Subcutaneous abdominal adipose tissue (tissue), 5 donors: ENCODE measurements at regions not wholly inside any gene's neighbourhood (a gene's known extent, or its start where the extent isn't known, plus 50 kb on each side); places are given as distances from the start of the nearest gene placed in this dataset.

Experiments
- H3K27ac ChIP-seq: one replicate; pipeline ENCODE4 v1.7.0; 2013; ENCODE audit warnings: low read depth, mild to moderate bottlenecking, inconsistent platforms, low read length, moderate library complexity
- H3K27me3 ChIP-seq, 5 donors: one replicate each; pipeline ENCODE4 v1.7.0; 2013; ENCODE audit warnings: low read length in 5 of 5, inconsistent platforms in 1 of 5; ENCODE audit not compliant: control insufficient read depth in 5 of 5, insufficient read depth in 4 of 5
- H3K36me3 ChIP-seq, 5 donors: one replicate each; pipeline ENCODE4 v1.7.0; 2013; ENCODE audit warnings: low read length in 5 of 5; ENCODE audit not compliant: control insufficient read depth in 5 of 5, insufficient read depth in 5 of 5
- H3K4me1 ChIP-seq, 5 donors: one replicate each; pipeline ENCODE4 v1.7.0; 2013; ENCODE audit warnings: low read length in 5 of 5, mild to moderate bottlenecking in 3 of 5, moderate library complexity in 1 of 5; ENCODE audit not compliant: control insufficient read depth in 5 of 5, insufficient read depth in 5 of 5
- H3K4me3 ChIP-seq, 5 donors: one replicate each; pipeline ENCODE4 v1.7.0; 2013; ENCODE audit warnings: low read length in 5 of 5, low read depth in 1 of 5
- H3K9ac ChIP-seq, 5 donors: one replicate each; pipeline ENCODE4 v1.7.0; 2013; ENCODE audit warnings: low read length in 5 of 5, mild to moderate bottlenecking in 4 of 5, moderate library complexity in 3 of 5
- H3K9me3 ChIP-seq, 5 donors: one replicate each; pipeline ENCODE4 v1.7.0; 2013; ENCODE audit warnings: low read length in 5 of 5; ENCODE audit not compliant: control insufficient read depth in 5 of 5
- donor health status: healthy.
- donor health status: healthy.
- donor health status: healthy.
- donor health status: healthy.
- donor health status: healthy.

DNA sequence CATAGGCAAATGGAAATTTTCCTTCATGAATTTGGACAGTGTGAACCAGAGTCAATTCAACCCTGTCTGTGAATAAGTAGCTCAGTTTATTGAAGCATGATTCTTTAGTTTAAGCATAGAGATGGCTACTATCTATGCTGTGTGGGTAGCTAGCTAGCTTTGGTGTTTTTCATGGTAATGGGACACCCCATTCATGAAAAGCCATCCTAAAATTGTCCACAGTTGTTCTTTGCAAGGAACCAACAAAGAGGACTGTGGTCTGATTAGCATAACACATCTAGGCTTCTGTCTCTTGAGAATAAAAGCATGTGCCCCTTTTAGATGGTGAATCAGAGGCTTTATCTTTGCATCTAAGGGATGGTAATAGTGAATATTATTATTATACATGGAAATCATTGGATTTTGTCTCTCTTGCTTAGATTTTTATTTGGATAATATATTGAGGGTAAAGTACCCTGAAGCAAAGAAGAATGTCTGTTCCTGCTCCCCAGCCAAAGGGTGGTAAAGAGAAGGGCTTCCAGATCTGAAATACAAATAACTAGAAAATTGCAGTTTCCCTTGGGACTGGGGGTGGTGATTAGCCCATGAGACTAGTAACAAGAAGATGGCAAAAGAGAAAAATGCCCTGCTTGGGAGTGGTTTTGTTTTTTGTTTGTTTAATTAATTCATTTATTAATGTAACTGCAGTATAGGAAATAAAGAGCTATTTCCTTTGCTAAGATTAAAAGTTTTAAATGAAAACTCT lies 624.2 kb upstream of the ZNF608 start:
- H3K27me3 ChIP-seq: no peaks in the 10 kb centered on the region
- H3K36me3 ChIP-seq: no peaks in the 10 kb centered on the region
- no peaks in the 10 kb centered on the region for H3K4me1 ChIP-seq
- H3K4me3 ChIP-seq: no peak overlapping the region
- H3K27ac ChIP-seq: no peak overlapping the region
- no peaks in the 10 kb centered on the region for H3K9me3 ChIP-seq
- no peak overlapping the region for H3K9ac ChIP-seq

DNA sequence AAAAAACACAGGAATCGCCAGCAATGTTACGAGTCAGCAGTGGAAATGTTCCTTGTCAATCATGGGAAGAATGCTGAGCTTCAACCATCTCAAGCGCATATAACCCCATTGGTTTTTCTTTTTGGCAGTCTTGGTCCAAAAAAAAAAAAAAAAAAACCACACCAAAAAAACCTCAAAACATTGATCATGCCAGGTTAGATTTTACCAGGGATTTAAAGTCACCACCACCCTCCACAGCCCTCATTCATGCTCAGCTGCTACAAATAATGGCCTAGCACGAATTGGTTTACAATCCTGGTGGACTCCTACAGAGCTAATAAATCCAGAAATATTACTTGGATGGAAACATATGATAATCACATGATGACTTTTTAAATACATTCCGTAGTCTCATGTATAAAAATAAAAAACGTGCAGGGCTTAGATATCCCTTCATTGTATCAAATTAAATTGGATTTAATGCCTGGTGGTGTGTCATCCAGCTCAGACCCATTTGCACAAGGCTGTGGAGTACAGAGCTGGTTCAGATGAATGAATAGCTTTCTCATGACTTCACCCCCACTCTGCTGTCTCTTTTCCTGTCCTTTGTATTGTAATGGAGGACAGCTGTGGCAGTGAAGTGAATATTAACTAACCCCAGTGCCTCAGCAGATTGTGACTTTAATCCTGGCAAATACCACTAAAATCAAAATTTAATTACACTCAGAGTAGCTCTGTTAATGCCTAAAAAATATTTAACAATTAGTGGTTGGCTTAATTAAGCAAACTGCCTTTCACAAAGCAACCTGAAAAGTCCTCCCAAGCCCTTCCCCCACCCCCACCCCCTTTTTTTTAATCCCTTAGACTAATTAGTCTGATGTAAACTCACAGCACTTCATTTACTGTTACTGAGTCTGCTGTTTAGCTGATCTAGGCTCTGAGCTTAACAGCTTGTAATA lies 626.5 kb upstream of the ZNF608 start:
- Histone ChIP-seq H3K9me3 (no peaks in the 10 kb centered on the region), H3K36me3 (no peaks in the 10 kb centered on the region), H3K27ac (no peak overlapping the region), H3K9ac (no peak overlapping the region), H3K4me1 (no peaks in the 10 kb centered on the region), H3K27me3 (no peaks in the 10 kb centered on the region), H3K4me3 (no peak overlapping the region)

DNA sequence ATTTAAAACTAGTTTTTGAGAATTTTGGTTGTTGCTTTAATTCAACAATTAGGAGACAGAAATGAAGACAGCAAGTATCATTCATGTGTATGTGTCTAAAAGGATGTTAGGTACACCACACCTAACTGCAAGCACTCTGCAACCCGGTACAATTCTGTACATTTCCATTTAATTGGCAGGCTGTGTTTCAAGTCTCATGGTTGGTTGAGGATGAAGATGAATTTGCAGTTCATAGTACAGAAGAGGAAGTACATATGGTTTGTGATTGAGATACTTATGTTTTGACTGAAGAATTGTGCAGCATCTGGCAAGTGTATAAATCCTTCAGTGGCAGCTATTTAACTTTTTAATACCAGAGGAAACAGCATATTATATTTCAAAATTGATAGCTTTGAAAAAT lies 628.7 kb upstream of the ZNF608 start:
- Histone ChIP-seq H3K4me3 (no peak overlapping the region), H3K9ac (no peak overlapping the region), H3K4me1 (no peaks in the 10 kb centered on the region), H3K36me3 (no peaks in the 10 kb centered on the region), H3K9me3 (no peaks in the 10 kb centered on the region), H3K27ac (no peak overlapping the region), H3K27me3 (no peaks in the 10 kb centered on the region)

DNA sequence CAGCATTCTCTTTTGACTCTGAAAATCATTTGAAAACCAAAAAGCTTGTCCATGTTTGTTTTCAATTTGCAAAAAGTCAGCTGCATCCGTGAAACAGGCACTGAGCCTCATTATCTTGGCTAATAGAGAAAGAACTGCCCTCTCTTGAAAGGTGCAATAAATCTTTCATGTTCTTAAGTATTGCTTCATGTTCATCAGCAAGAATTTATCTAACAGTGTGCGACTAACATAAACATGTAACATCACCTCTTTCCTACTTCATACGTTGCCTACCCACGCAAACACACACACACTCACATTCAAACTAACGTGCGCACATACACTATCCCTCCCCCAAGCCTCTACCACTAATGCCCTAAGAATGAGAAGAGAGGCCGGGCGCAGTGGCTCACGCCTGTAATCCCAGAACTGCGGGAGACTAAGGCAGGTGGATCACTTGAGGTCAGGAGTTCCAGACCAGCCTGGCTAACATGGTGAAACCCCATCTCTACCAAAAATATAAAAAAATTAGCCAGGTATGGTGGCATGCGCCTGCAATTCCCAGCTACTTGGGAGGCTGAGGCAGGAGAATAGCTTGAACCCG lies 629.7 kb upstream of the ZNF608 start:
- no peaks in the 10 kb centered on the region for H3K36me3 ChIP-seq
- H3K9ac ChIP-seq: no peak overlapping the region
- no peaks in the 10 kb centered on the region for H3K27me3 ChIP-seq
- H3K4me3 ChIP-seq: no peak overlapping the region
- H3K27ac ChIP-seq: no peak overlapping the region
- H3K9me3 ChIP-seq: no peaks in the 10 kb centered on the region
- no peaks in the 10 kb centered on the region for H3K4me1 ChIP-seq

DNA sequence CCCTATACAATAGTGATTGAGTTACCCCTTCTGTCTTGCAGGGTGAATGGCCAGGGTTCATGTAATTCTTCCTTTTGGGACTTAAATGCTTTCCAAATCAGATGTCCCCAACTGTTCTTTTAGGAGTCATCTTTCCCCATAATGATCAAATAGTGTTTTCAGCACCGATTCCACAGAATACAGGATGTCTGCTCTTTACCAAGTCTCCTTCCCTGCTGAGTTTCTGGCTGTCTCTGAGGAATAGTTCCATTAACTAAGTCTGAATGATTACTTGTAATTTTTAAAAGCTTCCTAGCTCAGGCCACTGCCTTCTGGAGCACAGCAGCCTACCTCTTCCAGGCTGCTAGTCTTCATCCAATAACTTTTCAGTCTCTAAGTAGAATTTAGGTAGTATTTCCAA lies 630.7 kb upstream of the ZNF608 start:
- Histone ChIP-seq H3K4me1 (no peaks in the 10 kb centered on the region), H3K9me3 (no peaks in the 10 kb centered on the region), H3K4me3 (no peak overlapping the region), H3K27ac (no peak overlapping the region), H3K27me3 (no peaks in the 10 kb centered on the region), H3K9ac (no peak overlapping the region), H3K36me3 (no peaks in the 10 kb centered on the region)

DNA sequence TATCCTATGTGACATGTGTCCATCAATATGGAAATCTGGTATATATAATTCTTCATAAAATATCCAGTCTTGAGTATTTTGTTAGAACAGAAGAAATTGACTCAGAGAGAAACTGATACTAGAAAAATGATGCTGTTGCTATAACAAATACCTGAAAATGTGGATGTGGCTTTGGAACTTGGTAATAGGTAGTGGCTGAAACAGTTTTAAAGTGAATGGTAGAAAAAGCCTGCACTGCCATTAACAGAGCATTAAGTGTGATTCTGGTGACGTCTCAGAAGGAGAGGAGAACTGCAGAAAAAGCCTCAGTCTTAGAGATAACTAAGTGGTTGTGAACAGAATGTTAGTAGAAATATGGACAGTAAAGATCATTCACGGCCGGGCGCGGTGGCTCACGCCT lies 634.9 kb upstream of the ZNF608 start:
- Histone ChIP-seq H3K27ac (no peak overlapping the region), H3K27me3 (no peaks in the 10 kb centered on the region), H3K9ac (no peak overlapping the region), H3K4me1 (no peaks in the 10 kb centered on the region), H3K36me3 (no peaks in the 10 kb centered on the region), H3K4me3 (no peak overlapping the region), H3K9me3 (no peaks in the 10 kb centered on the region)

DNA sequence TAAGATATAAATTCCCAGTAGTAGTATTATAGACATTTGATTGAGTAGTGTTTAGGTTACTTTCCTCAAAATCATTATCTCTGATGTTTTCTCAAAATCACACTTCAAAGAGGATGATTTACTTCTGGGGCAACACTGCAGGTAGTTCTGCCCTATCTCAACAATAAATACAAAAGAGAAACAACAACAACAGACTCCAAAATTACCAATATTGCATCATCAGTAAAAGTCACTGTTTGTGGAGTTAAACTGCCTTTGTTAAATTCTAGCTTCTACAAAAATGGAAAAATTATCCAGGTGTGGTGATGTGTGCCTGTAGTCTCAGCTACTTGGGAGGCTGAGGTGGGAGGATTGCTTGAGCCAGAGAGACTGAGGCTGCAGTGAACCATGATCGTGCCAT lies 637.6 kb upstream of the ZNF608 start:
- no peak overlapping the region for H3K27ac ChIP-seq
- H3K4me3 ChIP-seq: no peak overlapping the region
- H3K9me3 ChIP-seq: no peaks in the 10 kb centered on the region
- no peaks in the 10 kb centered on the region for H3K27me3 ChIP-seq
- no peaks in the 10 kb centered on the region for H3K4me1 ChIP-seq
- no peaks in the 10 kb centered on the region for H3K36me3 ChIP-seq
- H3K9ac ChIP-seq: no peak overlapping the region

DNA sequence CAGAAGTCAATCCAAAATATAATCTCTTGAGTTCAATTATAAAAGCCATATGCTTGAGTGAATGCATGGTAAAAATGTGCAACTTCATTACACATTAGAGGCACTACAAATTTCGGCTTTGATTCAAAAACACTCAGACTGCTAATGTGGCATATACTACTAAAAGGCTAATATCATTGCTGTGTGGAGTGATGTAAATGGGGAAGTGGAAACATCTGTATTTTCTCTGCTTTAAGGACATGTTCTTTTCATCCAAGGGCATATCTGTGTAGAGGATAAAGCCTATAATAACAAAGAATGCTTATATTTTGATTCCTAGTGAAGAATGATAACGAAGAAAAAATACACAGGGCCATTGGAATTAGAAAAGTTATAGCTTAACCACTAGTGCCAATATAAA lies 643.9 kb upstream of the ZNF608 start:
- H3K27ac ChIP-seq: no peak overlapping the region
- no peak overlapping the region for H3K4me3 ChIP-seq
- no peak overlapping the region for H3K9ac ChIP-seq
- no peaks in the 10 kb centered on the region for H3K9me3 ChIP-seq
- no peaks in the 10 kb centered on the region for H3K36me3 ChIP-seq
- no peaks in the 10 kb centered on the region for H3K4me1 ChIP-seq
- no peaks in the 10 kb centered on the region for H3K27me3 ChIP-seq

DNA sequence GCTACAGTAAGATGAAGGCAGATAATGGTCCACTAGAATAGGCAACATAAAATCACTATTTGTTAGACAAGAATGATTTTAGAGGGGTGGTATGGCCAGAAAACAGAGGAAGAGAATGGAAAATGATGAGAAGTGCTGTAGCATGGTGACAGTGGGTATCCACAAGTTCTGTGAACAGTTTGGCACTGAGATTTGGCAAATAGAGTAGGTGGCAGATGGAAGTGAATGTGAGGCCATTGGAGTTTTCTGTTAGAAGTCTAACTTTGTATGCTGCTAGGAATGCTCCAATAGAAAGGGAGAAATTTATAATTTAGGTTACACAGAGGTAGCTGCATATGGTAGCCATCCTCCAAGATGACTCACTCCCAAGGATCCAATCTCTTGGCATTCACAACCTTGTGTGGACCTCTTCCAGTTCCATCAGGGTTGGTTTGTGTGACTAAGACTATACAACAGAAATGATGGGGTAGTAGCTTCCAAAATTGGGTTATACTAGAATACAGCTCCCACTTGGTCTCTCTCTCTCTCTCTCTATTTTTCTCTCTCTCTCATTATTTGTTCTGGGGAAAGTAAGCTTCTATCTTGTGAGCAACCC lies 646.9 kb upstream of the ZNF608 start:
- H3K4me1 ChIP-seq: no peaks in the 10 kb centered on the region
- H3K9me3 ChIP-seq: peaks cover 0 to 5% (median 3%) of the 10 kb centered on the region in 5 donors
- H3K27me3 ChIP-seq: no peaks in the 10 kb centered on the region
- H3K9ac ChIP-seq: no peak overlapping the region
- H3K4me3 ChIP-seq: no peak overlapping the region
- no peak overlapping the region for H3K27ac ChIP-seq
- H3K36me3 ChIP-seq: no peaks in the 10 kb centered on the region
